ENCODE measurements at regions not wholly inside any gene's neighbourhood (a gene's known extent, or its start where the extent isn't known, plus 50 kb on each side); places are given as distances from the start of the nearest gene placed in this dataset.

DNA sequence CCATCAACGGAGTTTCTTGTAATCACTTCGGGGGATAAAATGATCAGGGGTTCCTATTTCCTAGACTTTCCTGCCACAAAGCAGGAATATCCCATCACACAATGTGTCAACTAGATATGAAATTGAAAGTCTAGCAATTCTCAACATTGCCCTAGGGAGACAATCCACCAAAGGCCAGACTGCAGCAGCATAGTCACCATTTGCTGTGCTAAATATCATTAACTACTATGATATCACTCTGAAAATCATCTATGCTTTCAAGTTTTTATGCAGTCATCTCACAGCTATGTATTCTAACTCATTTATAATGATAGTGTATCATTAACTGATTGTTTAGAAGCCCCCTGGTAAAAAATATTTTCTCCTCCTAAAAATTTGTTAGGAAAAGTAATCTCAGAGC lies 342.6 kb upstream of the CDH6 start:
- Histone ChIP-seq H2AFZ (ENCODE audit: low read length) (no peak overlapping the region), H3K9me3 (ENCODE audit: control insufficient read depth, low read depth, low read length) (no peaks in the 10 kb centered on the region), H3K14ac (ENCODE audit: insufficient read depth, low read length) (no peak overlapping the region), H3K27me3 (ENCODE audit: insufficient read depth, low read length) (no peaks in the 10 kb centered on the region), H3K79me2 (ENCODE audit: insufficient read depth, low read length) (no peaks in the 10 kb centered on the region), H3K18ac (ENCODE audit: insufficient read length, low read depth, low read length) (no peak overlapping the region), H4K20me1 (ENCODE audit: control insufficient read depth, insufficient read depth, insufficient read length) (no peaks in the 10 kb centered on the region), H2BK120ac (ENCODE audit: low read depth, low read length, poor library complexity, severe bottlenecking) (no peak overlapping the region), H3K23me2 (ENCODE audit: insufficient read length, low read depth, low read length, poor library complexity, severe bottlenecking) (no peaks in the 10 kb centered on the region), H4K8ac (replicated peaks; ENCODE audit: insufficient read length, low read depth, low read length) (no peak overlapping the region), H4K5ac (ENCODE audit: insufficient read length, low read depth, low read length) (no peak overlapping the region), H2BK20ac (ENCODE audit: low read depth, low read length, poor library complexity, severe bottlenecking) (no peak overlapping the region), H3K9ac (ENCODE audit: extremely low read depth, insufficient read length, low read length) (no peak overlapping the region), H3K79me1 (ENCODE audit: insufficient read depth, low read depth, low read length, poor library complexity, severe bottlenecking) (no peaks in the 10 kb centered on the region), H3T11ph (ENCODE audit: low read length) (no peak overlapping the region), H3K56ac (ENCODE audit: insufficient read length, low read depth, low read length) (no peak overlapping the region), H2BK12ac (ENCODE audit: insufficient read length, low read depth, low read length) (no peak overlapping the region), H2BK15ac (ENCODE audit: low read depth, low read length) (no peak overlapping the region), H3K4me1 (ENCODE audit: insufficient read depth, low read length) (no peaks in the 10 kb centered on the region), H3K23ac (ENCODE audit: insufficient read length, low read depth, low read length) (no peak overlapping the region), H2BK5ac (ENCODE audit: insufficient read length, low read length) (no peak overlapping the region), H3K4ac (ENCODE audit: low read depth, low read length) (no peak overlapping the region), H3K4me2 (ENCODE audit: insufficient read depth, insufficient read length, low read length) (no peak overlapping the region), H4K91ac (ENCODE audit: insufficient read length, low read depth, low read length) (no peak overlapping the region), H2AK5ac (ENCODE audit: insufficient read length, low read length) (no peak overlapping the region), H3K27ac (ENCODE audit: insufficient read length, low read depth, low read length) (no peak overlapping the region)
- no CpG with 5 or more reads among the region's 2 CpGs for WGBS (ENCODE audit: extremely low coverage, insufficient read length, low lambda C conversion rate)
- no peak for DNase-seq
- no peaks in the 10 kb centered on the region for H3K36me3 Mint-ChIP-seq (ENCODE audit: insufficient read depth in 1 of 3, low read depth in 3 of 3)
- no peak overlapping the region for H3K4me3 Mint-ChIP-seq
- H3K27me3 Mint-ChIP-seq (ENCODE audit: low read depth): no peaks in the 10 kb centered on the region
- H3K4me1 Mint-ChIP-seq: peaks cover 3 to 6% of the 10 kb centered on the region in 2 experiments; a peak in 3 of 4 replicates
- no peak overlapping the region for H3K27ac Mint-ChIP-seq
- TF ChIP-seq, protein P1, sequence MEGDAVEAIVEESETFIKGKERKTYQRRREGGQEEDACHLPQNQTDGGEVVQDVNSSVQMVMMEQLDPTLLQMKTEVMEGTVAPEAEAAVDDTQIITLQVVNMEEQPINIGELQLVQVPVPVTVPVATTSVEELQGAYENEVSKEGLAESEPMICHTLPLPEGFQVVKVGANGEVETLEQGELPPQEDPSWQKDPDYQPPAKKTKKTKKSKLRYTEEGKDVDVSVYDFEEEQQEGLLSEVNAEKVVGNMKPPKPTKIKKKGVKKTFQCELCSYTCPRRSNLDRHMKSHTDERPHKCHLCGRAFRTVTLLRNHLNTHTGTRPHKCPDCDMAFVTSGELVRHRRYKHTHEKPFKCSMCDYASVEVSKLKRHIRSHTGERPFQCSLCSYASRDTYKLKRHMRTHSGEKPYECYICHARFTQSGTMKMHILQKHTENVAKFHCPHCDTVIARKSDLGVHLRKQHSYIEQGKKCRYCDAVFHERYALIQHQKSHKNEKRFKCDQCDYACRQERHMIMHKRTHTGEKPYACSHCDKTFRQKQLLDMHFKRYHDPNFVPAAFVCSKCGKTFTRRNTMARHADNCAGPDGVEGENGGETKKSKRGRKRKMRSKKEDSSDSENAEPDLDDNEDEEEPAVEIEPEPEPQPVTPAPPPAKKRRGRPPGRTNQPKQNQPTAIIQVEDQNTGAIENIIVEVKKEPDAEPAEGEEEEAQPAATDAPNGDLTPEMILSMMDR (conservative IDR thresholded peaks at IDR 0.05): no peak
- H3K9me3 Mint-ChIP-seq: no peaks in the 10 kb centered on the region

All from H9 (cell line).